DOHH2 (cell line): ENCODE measurements at regions not wholly inside any gene's neighbourhood (a gene's known extent, or its start where the extent isn't known, plus 50 kb on each side); places are given as distances from the start of the nearest gene placed in this dataset.

ENCODE experiments used
- H3F3A ChIP-seq: fragments of 200-600 bp; sonication (generic), shearing (Covaris generic); 2 replicates; pipeline ENCODE4 v1.6.0; 2016; ENCODE audit warnings: antibody characterized with exemption, mild to moderate bottlenecking; ENCODE audit not compliant: control insufficient read depth, insufficient read depth
- H3K27ac ChIP-seq: fragments of 200-600 bp; sonication (generic); 2 replicates; pipeline ENCODE4 v1.5.1; 2014; ENCODE audit warnings: low read depth, mild to moderate bottlenecking, low read length, moderate library complexity
- H3K27me3 ChIP-seq: fragments of 200-600 bp; sonication (generic); 2 replicates; pipeline ENCODE4 v1.6.1; 2014; ENCODE audit warnings: mild to moderate bottlenecking, low read length, mixed read lengths; ENCODE audit not compliant: control insufficient read depth
- H3K36me3 ChIP-seq: fragments of 200-600 bp; sonication (generic); 2 replicates; pipeline ENCODE4 v1.6.1; 2014; ENCODE audit warnings: mild to moderate bottlenecking, low read length, moderate library complexity, mixed read lengths; ENCODE audit not compliant: control insufficient read depth
- H3K4me1 ChIP-seq: fragments of 200-600 bp; sonication (generic); 2 replicates; pipeline ENCODE4 v1.6.1; 2014; ENCODE audit warnings: mild to moderate bottlenecking, low read length, mixed read lengths; ENCODE audit not compliant: control insufficient read depth
- H3K4me2 ChIP-seq: fragments of 200-600 bp; sonication (generic); 2 replicates; pipeline ENCODE4 v1.6.0; 2014; ENCODE audit warnings: mild to moderate bottlenecking, low read length, moderate library complexity
- H3K4me3 ChIP-seq: fragments of 200-600 bp; sonication (generic); 2 replicates; pipeline ENCODE4 v1.5.1; 2014; ENCODE audit warnings: mild to moderate bottlenecking, low read length, mixed read lengths
- H3K79me2 ChIP-seq: fragments of 200-600 bp; sonication (generic); 2 replicates; pipeline ENCODE4 v1.6.1; 2014; ENCODE audit warnings: mild to moderate bottlenecking, low read length, mixed read lengths; ENCODE audit not compliant: control insufficient read depth
- H3K9me2 ChIP-seq: fragments of 200-600 bp; sonication (generic); replicated peaks from 2 replicates; pipeline ENCODE4 v1.6.1; 2014; ENCODE audit warnings: mild to moderate bottlenecking, low read length, mixed read lengths; ENCODE audit not compliant: control insufficient read depth
- H3K9me3 ChIP-seq: fragments of 200-600 bp; sonication (generic); 2 replicates; pipeline ENCODE4 v1.6.1; 2014; ENCODE audit warnings: antibody characterized with exemption, low read length, mixed read lengths; ENCODE audit not compliant: control insufficient read depth, insufficient read depth
- H4K20me1 ChIP-seq: fragments of 200-600 bp; sonication (generic); 2 replicates; pipeline ENCODE4 v1.6.0; 2014; ENCODE audit warnings: low read depth, mild to moderate bottlenecking, antibody characterized with exemption, low read length, moderate library complexity; ENCODE audit not compliant: control insufficient read depth, insufficient read depth
- EZH2phosphoT487 ChIP-seq: fragments of 200-600 bp; sonication (generic); IDR thresholded peaks from 2 replicates; pipeline ENCODE4 v1.6.1; 2017; ENCODE audit warnings: borderline replicate concordance, mild to moderate bottlenecking, antibody characterized with exemption, low read length, moderate library complexity, mixed read lengths
- TF ChIP-seq, protein P1 (sequence below): fragments of 200-600 bp; sonication (generic); IDR thresholded peaks from one replicate; pipeline ENCODE4 v1.5.1; 2014; ENCODE audit warnings: antibody characterized with exemption, mild to moderate bottlenecking, low read depth, low read length; ENCODE audit not compliant: poor library complexity, severe bottlenecking

GRCh38 chr5:124679578-124680199 is 66.8 kb downstream of the ZNF608 start:
- H4K20me1 ChIP-seq = no peaks in the 10 kb centered on the region
- peaks cover 95% of the 10 kb centered on the region for H3K79me2 ChIP-seq
- no peak overlapping the region for H3K4me3 ChIP-seq
- no peaks in the 10 kb centered on the region for H3F3A ChIP-seq
- H3K4me2 ChIP-seq = 0 out of 2 replicates have a peak overlapping the region, but pooled peaks have one; percentile 37
- H3K27ac ChIP-seq = no peak overlapping the region
- H3K36me3 ChIP-seq = peaks cover 3% of the 10 kb centered on the region; the same call in 1 of the 2 replicates
- TF ChIP-seq, protein P1, sequence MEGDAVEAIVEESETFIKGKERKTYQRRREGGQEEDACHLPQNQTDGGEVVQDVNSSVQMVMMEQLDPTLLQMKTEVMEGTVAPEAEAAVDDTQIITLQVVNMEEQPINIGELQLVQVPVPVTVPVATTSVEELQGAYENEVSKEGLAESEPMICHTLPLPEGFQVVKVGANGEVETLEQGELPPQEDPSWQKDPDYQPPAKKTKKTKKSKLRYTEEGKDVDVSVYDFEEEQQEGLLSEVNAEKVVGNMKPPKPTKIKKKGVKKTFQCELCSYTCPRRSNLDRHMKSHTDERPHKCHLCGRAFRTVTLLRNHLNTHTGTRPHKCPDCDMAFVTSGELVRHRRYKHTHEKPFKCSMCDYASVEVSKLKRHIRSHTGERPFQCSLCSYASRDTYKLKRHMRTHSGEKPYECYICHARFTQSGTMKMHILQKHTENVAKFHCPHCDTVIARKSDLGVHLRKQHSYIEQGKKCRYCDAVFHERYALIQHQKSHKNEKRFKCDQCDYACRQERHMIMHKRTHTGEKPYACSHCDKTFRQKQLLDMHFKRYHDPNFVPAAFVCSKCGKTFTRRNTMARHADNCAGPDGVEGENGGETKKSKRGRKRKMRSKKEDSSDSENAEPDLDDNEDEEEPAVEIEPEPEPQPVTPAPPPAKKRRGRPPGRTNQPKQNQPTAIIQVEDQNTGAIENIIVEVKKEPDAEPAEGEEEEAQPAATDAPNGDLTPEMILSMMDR = no peak
- H3K9me2 ChIP-seq = no peaks in the 10 kb centered on the region
- H3K27me3 ChIP-seq = no peaks in the 10 kb centered on the region
- peaks cover 35% of the 10 kb centered on the region for H3K4me1 ChIP-seq
- no peaks in the 10 kb centered on the region for H3K9me3 ChIP-seq

DNA sequence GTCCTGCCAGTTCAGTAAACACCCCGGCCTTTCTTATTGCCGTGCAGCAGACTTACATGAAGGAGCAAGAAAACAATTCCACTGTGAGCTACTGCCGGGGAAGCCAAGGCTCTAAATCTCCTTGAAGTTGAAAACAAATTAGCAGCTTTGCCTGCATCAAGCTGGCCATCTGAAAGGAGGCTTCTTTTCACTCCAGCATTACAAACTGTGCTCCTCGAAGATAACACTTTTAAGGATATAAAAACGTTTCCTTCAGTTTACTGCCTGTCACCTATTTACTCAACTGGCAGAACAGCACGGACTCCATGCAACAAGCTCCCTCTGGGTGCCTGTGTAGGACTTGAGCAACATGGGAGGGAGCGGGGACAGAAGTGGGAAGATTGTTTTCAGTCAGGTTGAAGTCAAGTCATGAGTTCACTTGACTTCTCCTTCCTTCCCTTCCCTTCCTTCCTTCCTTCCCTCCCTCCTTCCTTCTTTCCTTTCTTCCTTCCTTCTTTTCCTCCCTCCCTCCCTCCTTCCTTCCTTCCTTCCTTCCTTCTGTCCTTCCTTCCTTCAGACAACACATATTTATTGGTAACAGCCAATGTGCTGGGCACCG is 67.4 kb downstream of the ZNF608 start:
- no peaks in the 10 kb centered on the region for H4K20me1 ChIP-seq
- H3K4me1 ChIP-seq = peaks cover 35% of the 10 kb centered on the region
- no peak overlapping the region for H3K27ac ChIP-seq
- peak overlapping the region; percentile 37 for H3K4me2 ChIP-seq
- H3K9me3 ChIP-seq = no peaks in the 10 kb centered on the region
- H3K27me3 ChIP-seq = no peaks in the 10 kb centered on the region
- peak overlapping the region; percentile 14; the same call in 1 of the 2 replicates for H3K4me3 ChIP-seq
- peaks cover 3% of the 10 kb centered on the region; the same call in 1 of the 2 replicates for H3K36me3 ChIP-seq
- peaks cover 95% of the 10 kb centered on the region for H3K79me2 ChIP-seq
- no peaks in the 10 kb centered on the region for H3F3A ChIP-seq
- no peaks in the 10 kb centered on the region for H3K9me2 ChIP-seq
- TF ChIP-seq EZH2phosphoT487 = no peak
- TF ChIP-seq, protein P1 = no peak

DNA sequence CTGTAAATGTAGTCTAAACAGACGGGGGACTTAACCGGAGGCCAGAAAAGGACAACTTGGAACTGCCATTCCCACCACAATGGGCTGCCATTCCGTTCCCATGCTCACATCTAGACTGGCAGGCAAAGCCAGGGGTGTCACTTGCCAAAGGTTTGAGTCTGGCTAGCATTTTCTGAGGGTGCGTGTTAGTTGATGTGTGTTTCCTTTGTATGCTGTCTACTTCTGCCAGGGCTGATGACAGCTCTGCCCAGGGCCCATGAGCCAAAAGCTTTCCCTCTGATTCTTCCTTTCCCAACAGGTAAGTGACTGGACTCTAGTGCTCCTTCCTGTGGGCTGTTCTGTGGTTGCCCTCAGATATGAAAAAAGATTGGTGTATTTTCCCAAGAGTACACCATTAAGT is 68.0 kb downstream of the ZNF608 start:
- Histone ChIP-seq H3K36me3 (peaks cover 3% of the 10 kb centered on the region; the same call in 1 of the 2 replicates), H3K4me2 (peak overlapping the region; percentile 37; the same call in 1 of the 2 replicates), H3K4me1 (peaks cover 35% of the 10 kb centered on the region)

More for the DNA sequence above, 68.0 kb downstream of the ZNF608 start:
- Histone ChIP-seq H3K9me2 (no peaks in the 10 kb centered on the region), H3K27me3 (no peaks in the 10 kb centered on the region), H3K27ac (no peak overlapping the region), H3K9me3 (no peaks in the 10 kb centered on the region), H3F3A (no peaks in the 10 kb centered on the region), H4K20me1 (no peaks in the 10 kb centered on the region), H3K79me2 (peaks cover 95% of the 10 kb centered on the region), H3K4me3 (peak overlapping the region; percentile 14; the same call in 1 of the 2 replicates)
- TF ChIP-seq, protein P1 = no peak
- TF ChIP-seq EZH2phosphoT487 = no peak
